AG04449 (cell line): ENCODE measurements at regions not wholly inside any gene's neighbourhood (a gene's known extent, or its start where the extent isn't known, plus 50 kb on each side); places are given as distances from the start of the nearest gene placed in this dataset.
"Not testable (repeated sequence)": the region's sequence is repeated elsewhere in the genome, so short reads cannot be mapped to it uniquely, and the experiment has no call there.

Source experiments
- CTCF ChIA-PET: fragments of 350-600 bp; formaldehyde crosslinking; extraction: SDS; loops from one replicate; lab custom pipeline; 2021; ENCODE audit warnings: antibody characterized with exemption; lab: Yijun Ruan, JAX
- POLR2A ChIA-PET: fragments of 400-600, 350-600 bp; formaldehyde crosslinking; extraction: SDS; loops from one replicate; lab custom pipeline; 2020; ENCODE audit warnings: antibody characterized with exemption, inconsistent platforms; lab: Yijun Ruan, JAX
- DNase-seq: peaks from one replicate; pipeline ENCODE4 v3.0.0-alpha.2; 2010; ENCODE audit warnings: low read depth, low spot score
- H3K4me3 ChIP-seq: 2 replicates; pipeline ENCODE4 v1.5.1; 2011; ENCODE audit warnings: low read depth, mild to moderate bottlenecking, control low read depth, low read length
- CTCF ChIP-seq: IDR thresholded peaks from one replicate; pipeline ENCODE4 v1.5.1; 2011; ENCODE audit warnings: mild to moderate bottlenecking, moderate library complexity, low read length, control low read depth, inconsistent platforms; ENCODE audit not compliant: insufficient read depth; ENCODE audit errors: missing control alignments

GRCh38 chr9:78428640-78429039, 131.7 kb downstream of the PSAT1 start:
- no peak for DNase-seq
- ChIA-PET CTCF (no interaction called here), POLR2A (no interaction called here)
- H3K4me3 ChIP-seq, result no peak overlapping the region
- TF ChIP-seq CTCF, result no peak

GRCh38 chr9:78430387-78430786, 133.5 kb downstream of the PSAT1 start:
- ChIA-PET CTCF (no interaction called here), POLR2A (no interaction called here)
- no peak for DNase-seq
- no peak overlapping the region for H3K4me3 ChIP-seq
- TF ChIP-seq CTCF, result no peak

GRCh38 chr9:78431039-78431438, 134.1 kb downstream of the PSAT1 start:
- CTCF ChIA-PET, POLR2A ChIA-PET, DNase-seq: not testable (repeated sequence)

GRCh38 chr9:78436873-78437272, 139.9 kb downstream of the PSAT1 start:
- no peak overlapping the region for H3K4me3 ChIP-seq
- DNase-seq, result no peak
- POLR2A ChIA-PET, result no interaction called here
- TF ChIP-seq CTCF, result no peak
- CTCF ChIA-PET, result no interaction called here

More at GRCh38 chr9:78431039-78431438, 134.1 kb downstream of the PSAT1 start:
- H3K4me3 ChIP-seq, result not testable (repeated sequence)

GRCh38 chr9:78437296-78437695, 140.4 kb downstream of the PSAT1 start:
- CTCF ChIA-PET, result interaction anchor here (1.1 kb wide), 1 partner anchor 385 kb away, joined by 4 read pairs; no protein-coding TSS in a partner anchor
- no peak overlapping the region for H3K4me3 ChIP-seq
- no peak for TF ChIP-seq CTCF
- no peak for DNase-seq
- POLR2A ChIA-PET, result no interaction called here

GRCh38 chr9:78437806-78438205, 140.9 kb downstream of the PSAT1 start:
- no peak for DNase-seq
- CTCF ChIA-PET, result interaction anchor here (0.9 to 4.2 kb wide), 5 partner anchors 67 to 385 kb away, joined by 3 to 47 read pairs (median 4); no protein-coding TSS in a partner anchor
- TF ChIP-seq CTCF, result no peak
- no peak overlapping the region for H3K4me3 ChIP-seq
- POLR2A ChIA-PET, result no interaction called here

- CTCF ChIA-PET, result interaction anchor here (0.9 to 4.2 kb wide), 7 partner anchors 10 to 428 kb away, joined by 3 to 47 read pairs (median 4); no protein-coding TSS in a partner anchor
- POLR2A ChIA-PET, result no interaction called here
- no peak for DNase-seq
- TF ChIP-seq CTCF, result no peak
- H3K4me3 ChIP-seq, result no peak overlapping the region
Observed at GRCh38 chr9:78438211-78438610, 141.3 kb downstream of the PSAT1 start.
